ENCODE measurements at regions not wholly inside any gene's neighbourhood (a gene's known extent, or its start where the extent isn't known, plus 50 kb on each side); places are given as distances from the start of the nearest gene placed in this dataset.

DNA sequence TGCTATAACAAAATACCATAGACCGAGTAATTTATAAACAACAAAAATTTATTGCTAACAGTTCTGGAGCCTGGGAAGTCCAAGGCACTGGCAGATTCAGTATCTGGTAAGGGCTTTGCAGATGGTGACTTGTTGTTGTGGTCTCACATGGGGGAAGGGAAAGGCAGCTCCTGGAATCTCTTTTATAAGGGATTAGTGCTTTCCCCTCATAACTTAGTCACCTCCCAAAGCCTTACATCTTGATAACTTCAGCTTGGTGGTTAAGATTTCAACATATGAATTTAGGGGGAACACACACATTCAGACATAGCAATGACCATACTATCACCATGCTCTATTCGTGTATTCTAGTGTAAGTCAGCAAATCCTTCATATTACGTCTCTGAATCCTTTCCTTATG lies 447.6 kb upstream of the TCF4 start:
- DNase-seq (ENCODE audit: low read depth, low spot score), result no peak

GRCh38 chr18:56034949-56035348 lies 447.0 kb upstream of the TCF4 start:
- H3K27me3 ChIP-seq (ENCODE audit: control insufficient read depth, insufficient read depth, low read length), result no peaks in the 10 kb centered on the region
- no peak for TF ChIP-seq CTCF (IDR thresholded peaks at IDR 0.05; ENCODE audit: low read depth, low read length)
- ChIA-PET POLR2A (no interaction called here), CTCF (interaction anchor here (0.6 kb wide), 1 partner anchor 66 kb away, joined by 3 read pairs; no protein-coding TSS in a partner anchor)
- no peak overlapping the region for H3K27ac ChIP-seq (ENCODE audit: low read depth, low read length)
- no peak overlapping the region for H3K4me3 ChIP-seq (ENCODE audit: low read depth, low read length)
- H3K9me3 ChIP-seq (ENCODE audit: control insufficient read depth, insufficient read depth, low read length), result peaks cover 7% of the 10 kb centered on the region; the same call in 1 of the 2 replicates
- no peak for DNase-seq (ENCODE audit: low read depth, low spot score)

More for the DNA sequence above, 447.6 kb upstream of the TCF4 start:
- ChIA-PET CTCF (no interaction called here), POLR2A (no interaction called here)
- Histone ChIP-seq H3K9me3 (ENCODE audit: control insufficient read depth, insufficient read depth, low read length) (peaks cover 7% of the 10 kb centered on the region; the same call in 1 of the 2 replicates), H3K27me3 (ENCODE audit: control insufficient read depth, insufficient read depth, low read length) (no peaks in the 10 kb centered on the region), H3K27ac (ENCODE audit: low read depth, low read length) (no peak overlapping the region), H3K4me3 (ENCODE audit: low read depth, low read length) (no peak overlapping the region)
- no peak for TF ChIP-seq CTCF (IDR thresholded peaks at IDR 0.05; ENCODE audit: low read depth, low read length)

DNA sequence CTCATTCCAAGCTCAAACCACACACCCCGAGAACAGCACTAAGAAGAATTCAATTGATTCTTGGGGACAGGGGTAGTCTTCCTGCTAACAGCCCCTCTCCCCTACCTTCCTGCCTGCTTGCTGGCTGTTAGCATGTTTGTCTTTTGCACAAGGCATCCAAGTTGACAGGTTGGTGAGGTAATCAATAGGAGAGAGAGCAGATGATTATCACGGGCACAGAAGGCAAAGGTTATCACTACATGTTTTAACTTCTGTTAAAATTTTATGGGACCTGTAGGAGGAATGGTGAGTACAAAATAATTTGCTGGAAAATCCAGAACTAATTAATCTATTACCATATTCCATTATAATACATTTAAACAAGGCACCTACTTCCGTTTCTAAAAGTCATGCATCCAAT lies 442.1 kb upstream of the TCF4 start:
- H3K4me3 ChIP-seq (ENCODE audit: low read depth, low read length), result no peak overlapping the region
- TF ChIP-seq CTCF (IDR thresholded peaks at IDR 0.05; ENCODE audit: low read depth, low read length), result no peak
- no peaks in the 10 kb centered on the region for H3K27me3 ChIP-seq (ENCODE audit: control insufficient read depth, insufficient read depth, low read length)
- H3K9me3 ChIP-seq (ENCODE audit: control insufficient read depth, insufficient read depth, low read length), result peaks cover 7% of the 10 kb centered on the region; the same call in 1 of the 2 replicates
- ChIA-PET POLR2A (no interaction called here), CTCF (no interaction called here)
- no peak for DNase-seq (ENCODE audit: low read depth, low spot score)
- no peak overlapping the region for H3K27ac ChIP-seq (ENCODE audit: low read depth, low read length)

- Histone ChIP-seq H3K9me3 (ENCODE audit: control insufficient read depth, insufficient read depth, low read length) (peaks cover 7% of the 10 kb centered on the region; the same call in 1 of the 2 replicates), H3K27me3 (ENCODE audit: control insufficient read depth, insufficient read depth, low read length) (no peaks in the 10 kb centered on the region), H3K4me3 (ENCODE audit: low read depth, low read length) (no peak overlapping the region), H3K27ac (ENCODE audit: low read depth, low read length) (no peak overlapping the region)
- POLR2A ChIA-PET, result no interaction called here
- CTCF ChIA-PET, result no interaction called here
- DNase-seq (ENCODE audit: low read depth, low spot score), result no peak
- TF ChIP-seq CTCF (IDR thresholded peaks at IDR 0.05; ENCODE audit: low read depth, low read length), result no peak
These were observed 440.5 kb upstream of the TCF4 start for GRCh38 chr18:56028514-56028913.

DNA sequence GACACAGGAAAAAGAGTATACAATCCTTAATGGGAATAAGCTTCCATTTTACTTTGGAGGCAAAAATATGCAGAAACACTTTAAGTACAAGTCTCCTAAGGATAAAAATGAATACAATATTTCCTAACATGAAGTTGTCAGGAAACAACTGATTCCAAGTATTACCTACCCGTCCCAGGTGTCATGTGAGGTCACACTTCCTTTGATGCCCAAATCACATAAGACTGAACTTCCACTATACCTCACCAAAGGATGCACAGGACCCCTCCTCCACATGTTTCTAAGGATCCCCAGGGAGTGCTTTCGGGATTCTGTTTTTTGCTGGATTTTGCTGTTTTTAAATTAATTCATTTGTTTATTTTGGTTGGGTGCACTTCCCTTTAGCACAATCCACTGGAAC lies 438.5 kb upstream of the TCF4 start:
- Histone ChIP-seq H3K27me3 (ENCODE audit: control insufficient read depth, insufficient read depth, low read length) (no peaks in the 10 kb centered on the region), H3K4me3 (ENCODE audit: low read depth, low read length) (no peak overlapping the region), H3K27ac (ENCODE audit: low read depth, low read length) (no peak overlapping the region), H3K9me3 (ENCODE audit: control insufficient read depth, insufficient read depth, low read length) (no peaks in the 10 kb centered on the region)
- CTCF ChIA-PET, result no interaction called here
- no peak for TF ChIP-seq CTCF (IDR thresholded peaks at IDR 0.05; ENCODE audit: low read depth, low read length)
- POLR2A ChIA-PET, result no interaction called here
- DNase-seq (ENCODE audit: low read depth, low spot score), result no peak

Data from AG04450 (cell line).